ENCODE measurements at regions not wholly inside any gene's neighbourhood (a gene's known extent, or its start where the extent isn't known, plus 50 kb on each side); places are given as distances from the start of the nearest gene placed in this dataset.
A peak's percentile ranks its signal among the peaks of the same experiment; 100 is the strongest.

DNA sequence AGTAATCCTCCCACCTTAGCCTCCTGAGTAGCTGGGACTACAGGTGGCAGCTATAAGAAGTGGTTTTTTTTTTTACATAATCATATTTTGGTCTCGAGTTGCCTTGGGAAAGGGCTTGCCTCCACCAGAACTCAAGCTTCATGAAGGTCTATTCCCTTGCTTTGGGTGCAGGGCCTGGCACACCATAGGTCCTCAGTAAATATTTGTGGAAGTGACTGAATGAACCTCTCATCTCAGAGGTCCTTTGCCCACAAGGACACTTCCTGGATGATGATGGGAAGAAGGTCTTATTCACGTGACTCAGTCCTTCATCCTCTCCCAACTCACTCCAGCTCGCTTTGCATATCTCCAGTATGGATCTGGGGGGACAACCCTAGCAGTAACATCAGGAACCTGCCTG lies 114.0 kb upstream of the MED13L start:
- ATAC-seq (ENCODE audit: low FRiP score), result no peak
- H3K27me3 ChIP-seq (ENCODE audit: control insufficient read depth in 1 of 2, insufficient read depth in 2 of 2, low read length in 1 of 2), result no peaks in the 10 kb centered on the region
- peak in 1 of 2 donors; percentile 13 for DNase-seq
- H3K9me3 ChIP-seq (ENCODE audit: control insufficient read depth, low read length), result no peaks in the 10 kb centered on the region
- WGBS, 2 donors, result 94% methylated on average over 3 of the region's 3 CpGs
- H3K4me3 ChIP-seq (ENCODE audit: low read length in 2 of 2), result no peak overlapping the region
- intact Hi-C loops (cut with DNase I), result no loop called here
- no peaks in the 10 kb centered on the region for H3K36me3 ChIP-seq (ENCODE audit: control insufficient read depth in 1 of 2, insufficient read depth in 2 of 2, low read length in 1 of 2)
- peaks cover 0 to 4% of the 10 kb centered on the region in 2 donors for H3K4me1 ChIP-seq (ENCODE audit: control insufficient read depth in 1 of 2, insufficient read depth in 2 of 2, low read length in 2 of 2)
- H3K27ac ChIP-seq (ENCODE audit: low read depth in 1 of 2, low read length in 2 of 2), result no peak overlapping the region

DNA sequence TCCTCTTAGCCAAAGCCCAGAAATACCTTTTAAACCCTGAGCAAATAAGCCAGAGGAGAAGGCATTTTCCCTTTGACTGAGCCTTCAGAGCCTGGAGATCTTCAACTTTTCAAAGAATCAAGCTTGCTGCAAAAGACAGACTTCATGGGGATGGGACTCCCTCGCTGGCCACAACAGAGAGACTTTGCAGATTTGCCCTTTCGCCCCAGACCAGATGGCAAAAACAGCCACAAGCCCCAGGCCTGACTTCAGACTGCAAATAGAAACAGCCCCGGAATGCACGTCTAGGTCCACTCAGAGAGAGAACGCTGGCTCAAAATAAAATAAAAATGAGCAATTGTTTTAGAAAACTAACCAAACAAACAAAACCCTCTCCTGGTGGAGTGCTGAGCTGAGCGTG lies 114.6 kb upstream of the MED13L start:
- Histone ChIP-seq H3K4me3 (ENCODE audit: low read length in 2 of 2) (no peak overlapping the region), H3K27ac (ENCODE audit: low read depth in 1 of 2, low read length in 2 of 2) (no peak overlapping the region), H3K4me1 (ENCODE audit: control insufficient read depth in 1 of 2, insufficient read depth in 2 of 2, low read length in 2 of 2) (peaks cover 0 to 4% of the 10 kb centered on the region in 2 donors), H3K9me3 (ENCODE audit: control insufficient read depth, low read length) (no peaks in the 10 kb centered on the region), H3K27me3 (ENCODE audit: control insufficient read depth in 1 of 2, insufficient read depth in 2 of 2, low read length in 1 of 2) (no peaks in the 10 kb centered on the region), H3K36me3 (ENCODE audit: control insufficient read depth in 1 of 2, insufficient read depth in 2 of 2, low read length in 1 of 2) (no peaks in the 10 kb centered on the region)
- no peak for ATAC-seq (ENCODE audit: low FRiP score)
- 38 to 43% methylated on average over 6 of the region's 6 CpGs for WGBS, 2 donors
- DNase-seq, result peak in 1 of 2 donors; percentile 42
- intact Hi-C loops (cut with DNase I), result no loop called here

DNA sequence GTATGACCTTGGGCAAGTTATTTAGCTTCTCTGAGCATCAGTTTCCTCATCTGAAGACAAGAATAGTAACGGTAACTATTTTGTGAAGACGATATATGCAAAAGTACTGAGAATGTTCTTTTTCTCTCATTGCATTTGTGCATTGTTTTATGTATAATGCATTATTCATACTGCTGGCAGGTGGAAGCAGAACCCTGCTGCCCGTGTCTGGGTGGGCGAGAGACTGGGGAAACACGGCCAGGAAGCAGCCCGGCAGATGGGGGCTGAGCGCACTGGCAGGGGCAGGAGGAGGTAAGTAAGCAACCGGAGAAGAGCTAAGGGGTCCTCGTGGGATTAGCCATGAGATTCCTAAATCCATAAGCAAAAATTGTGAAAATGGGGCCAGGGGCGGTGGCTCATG lies 115.8 kb upstream of the MED13L start:
- no peak overlapping the region for H3K27ac ChIP-seq (ENCODE audit: low read depth in 1 of 2, low read length in 2 of 2)
- DNase-seq (peak in 1 of 2 donors; percentile 3), ATAC-seq (ENCODE audit: low FRiP score) (no peak)
- no peak overlapping the region for H3K4me3 ChIP-seq (ENCODE audit: low read length in 2 of 2)
- H3K27me3 ChIP-seq (ENCODE audit: control insufficient read depth in 1 of 2, insufficient read depth in 2 of 2, low read length in 1 of 2), result no peaks in the 10 kb centered on the region
- intact Hi-C loops (cut with DNase I), result no loop called here
- H3K4me1 ChIP-seq (ENCODE audit: control insufficient read depth in 1 of 2, insufficient read depth in 2 of 2, low read length in 2 of 2), result peaks cover 0 to 4% of the 10 kb centered on the region in 2 donors
- H3K9me3 ChIP-seq (ENCODE audit: control insufficient read depth, low read length), result no peaks in the 10 kb centered on the region
- 68 to 80% methylated on average over 10 of the region's 10 CpGs for WGBS, 2 donors
- no peaks in the 10 kb centered on the region for H3K36me3 ChIP-seq (ENCODE audit: control insufficient read depth in 1 of 2, insufficient read depth in 2 of 2, low read length in 1 of 2)

DNA sequence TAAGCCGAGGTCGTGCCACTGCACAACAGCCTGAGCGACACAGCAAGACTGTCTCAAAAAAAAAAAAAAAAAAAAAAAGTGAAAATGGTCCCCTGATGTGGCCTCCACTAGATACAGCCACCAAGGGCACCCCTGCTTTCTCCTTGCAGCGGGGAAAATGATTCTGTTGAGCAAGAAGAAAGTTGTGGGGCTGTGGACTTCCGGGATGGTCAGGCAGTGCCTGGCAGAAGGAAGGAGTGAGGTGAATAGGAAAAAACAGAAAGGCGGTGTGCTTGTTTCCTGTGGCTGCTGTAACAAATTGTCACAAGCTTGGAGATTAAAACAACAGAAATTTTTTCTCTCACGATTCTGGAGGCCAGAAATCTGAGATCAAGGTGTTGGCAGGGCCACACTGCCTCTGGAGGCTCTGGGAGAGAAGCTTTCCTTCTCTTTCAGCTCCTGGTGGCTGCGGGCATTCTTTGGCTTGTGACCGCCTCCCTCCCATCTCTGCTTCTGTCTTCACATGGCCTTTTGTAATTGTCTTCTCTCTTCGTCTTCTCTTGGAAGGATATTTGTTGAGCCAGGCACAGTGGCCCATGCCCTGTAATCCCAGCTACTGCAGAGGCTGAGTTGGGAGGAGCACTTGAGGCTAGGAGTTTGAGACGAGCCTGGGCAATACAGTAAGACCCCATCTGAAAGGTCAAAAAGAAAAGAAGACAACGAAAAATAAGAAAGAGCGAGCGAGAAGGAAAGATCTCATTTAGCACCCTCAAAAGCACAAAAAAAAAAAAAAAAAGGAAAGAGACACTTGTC lies 116.6 kb upstream of the MED13L start:
- no peak for ATAC-seq (ENCODE audit: low FRiP score)
- peak in 1 of 2 donors; percentile 32 for DNase-seq
- H3K27ac ChIP-seq (ENCODE audit: low read depth in 1 of 2, low read length in 2 of 2), result no peak overlapping the region
- no peak overlapping the region for H3K4me3 ChIP-seq (ENCODE audit: low read length in 2 of 2)
- H3K27me3 ChIP-seq (ENCODE audit: control insufficient read depth in 1 of 2, insufficient read depth in 2 of 2, low read length in 1 of 2), result no peaks in the 10 kb centered on the region
- no peaks in the 10 kb centered on the region for H3K36me3 ChIP-seq (ENCODE audit: control insufficient read depth in 1 of 2, insufficient read depth in 2 of 2, low read length in 1 of 2)
- no peaks in the 10 kb centered on the region for H3K9me3 ChIP-seq (ENCODE audit: control insufficient read depth, low read length)
- 94 to 95% methylated on average over 14 of the region's 14 CpGs for WGBS, 2 donors
- intact Hi-C loops (cut with DNase I), result no loop called here
- peaks cover 0 to 4% of the 10 kb centered on the region in 2 donors for H3K4me1 ChIP-seq (ENCODE audit: control insufficient read depth in 1 of 2, insufficient read depth in 2 of 2, low read length in 2 of 2)

DNA sequence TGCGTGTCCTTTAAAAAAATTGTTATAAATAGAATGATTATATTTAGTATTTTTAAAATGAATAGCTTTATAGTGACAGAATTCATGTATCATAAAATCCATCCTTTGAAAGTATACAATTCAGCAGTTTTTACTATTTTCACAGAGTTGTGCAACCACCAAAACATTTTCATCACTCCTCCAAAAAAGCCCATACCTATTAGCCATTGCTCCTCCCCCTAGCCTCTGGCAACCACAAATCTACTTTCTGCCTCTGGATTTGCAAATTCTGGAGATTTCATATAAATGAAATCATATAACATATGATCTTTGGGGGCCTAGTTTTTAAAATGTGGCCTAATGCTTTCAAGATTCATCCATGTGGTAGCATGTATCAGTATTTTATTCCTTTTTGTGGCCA lies 117.9 kb upstream of the MED13L start:
- Histone ChIP-seq H3K9me3 (ENCODE audit: control insufficient read depth, low read length) (no peaks in the 10 kb centered on the region), H3K36me3 (ENCODE audit: control insufficient read depth in 1 of 2, insufficient read depth in 2 of 2, low read length in 1 of 2) (no peaks in the 10 kb centered on the region), H3K27ac (ENCODE audit: low read depth in 1 of 2, low read length in 2 of 2) (no peak overlapping the region), H3K27me3 (ENCODE audit: control insufficient read depth in 1 of 2, insufficient read depth in 2 of 2, low read length in 1 of 2) (no peaks in the 10 kb centered on the region), H3K4me1 (ENCODE audit: control insufficient read depth in 1 of 2, insufficient read depth in 2 of 2, low read length in 2 of 2) (peaks cover 0 to 3% of the 10 kb centered on the region in 2 donors), H3K4me3 (ENCODE audit: low read length in 2 of 2) (no peak overlapping the region)
- DNase-seq (no peak), ATAC-seq (ENCODE audit: low FRiP score) (no peak)
- 0 to 39% methylated on average over 1 of the region's 1 CpG for WGBS, 2 donors
- intact Hi-C loops (cut with DNase I), result no loop called here

DNA sequence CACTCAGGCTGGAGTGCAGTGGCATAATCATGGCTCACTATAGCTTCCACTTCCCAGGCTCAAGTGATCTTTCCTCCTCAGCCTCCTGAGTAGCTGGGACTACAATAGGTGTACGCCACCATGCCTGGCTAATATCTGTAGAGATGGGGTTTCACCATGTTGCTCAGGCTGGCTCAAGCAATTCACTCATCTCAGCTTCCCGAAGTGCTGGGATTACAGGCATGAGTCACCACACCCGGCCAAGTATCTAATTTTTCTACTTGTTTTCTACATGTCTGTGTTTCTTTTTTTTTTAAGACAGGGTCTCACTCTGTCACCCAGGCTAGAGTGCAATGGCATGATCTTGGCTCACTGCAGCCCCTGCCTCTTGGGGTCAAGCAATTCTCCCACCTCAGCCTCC lies 119.7 kb upstream of the MED13L start:
- intact Hi-C loops (cut with DNase I), result no loop called here
- ATAC-seq (ENCODE audit: low FRiP score), result no peak
- DNase-seq, result peak in 1 of 2 donors; percentile 11

DNA sequence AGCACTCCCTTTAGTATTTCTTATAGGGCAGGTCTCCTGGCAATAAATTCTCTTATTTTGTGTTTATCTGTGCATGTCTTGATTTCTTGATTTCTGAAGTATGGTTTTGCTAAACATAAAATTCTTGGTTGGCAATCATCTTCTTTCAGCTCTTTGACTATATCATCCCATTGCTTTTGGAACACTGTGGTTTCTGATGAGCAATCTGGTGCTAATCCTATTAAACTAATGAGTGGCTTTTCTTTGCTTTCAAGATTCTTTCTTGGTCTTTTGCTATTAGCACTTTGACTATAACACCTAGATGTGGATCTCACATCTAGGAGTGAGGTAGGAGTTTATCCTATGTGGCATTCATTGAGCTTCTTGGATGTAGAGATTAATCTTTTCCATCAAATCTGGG lies 120.7 kb upstream of the MED13L start:
- H3K4me3 ChIP-seq (ENCODE audit: low read length in 2 of 2), result no peak overlapping the region
- H3K9me3 ChIP-seq (ENCODE audit: control insufficient read depth, low read length), result no peaks in the 10 kb centered on the region
- H3K4me1 ChIP-seq (ENCODE audit: control insufficient read depth in 1 of 2, insufficient read depth in 2 of 2, low read length in 2 of 2), result no peaks in the 10 kb centered on the region
- intact Hi-C loops (cut with DNase I), result no loop called here
- ATAC-seq (ENCODE audit: low FRiP score), result no peak
- DNase-seq, result no peak
- no peaks in the 10 kb centered on the region for H3K36me3 ChIP-seq (ENCODE audit: control insufficient read depth in 1 of 2, insufficient read depth in 2 of 2, low read length in 1 of 2)
- no peaks in the 10 kb centered on the region for H3K27me3 ChIP-seq (ENCODE audit: control insufficient read depth in 1 of 2, insufficient read depth in 2 of 2, low read length in 1 of 2)
- no peak overlapping the region for H3K27ac ChIP-seq (ENCODE audit: low read depth in 1 of 2, low read length in 2 of 2)

More for the DNA sequence above, 119.7 kb upstream of the MED13L start:
- Histone ChIP-seq H3K27ac (ENCODE audit: low read depth in 1 of 2, low read length in 2 of 2) (no peak overlapping the region), H3K4me1 (ENCODE audit: control insufficient read depth in 1 of 2, insufficient read depth in 2 of 2, low read length in 2 of 2) (no peaks in the 10 kb centered on the region), H3K9me3 (ENCODE audit: control insufficient read depth, low read length) (no peaks in the 10 kb centered on the region), H3K4me3 (ENCODE audit: low read length in 2 of 2) (no peak overlapping the region), H3K27me3 (ENCODE audit: control insufficient read depth in 1 of 2, insufficient read depth in 2 of 2, low read length in 1 of 2) (no peaks in the 10 kb centered on the region), H3K36me3 (ENCODE audit: control insufficient read depth in 1 of 2, insufficient read depth in 2 of 2, low read length in 1 of 2) (no peaks in the 10 kb centered on the region)
- WGBS, 2 donors, result 55 to 65% methylated on average over 3 of the region's 3 CpGs

DNA sequence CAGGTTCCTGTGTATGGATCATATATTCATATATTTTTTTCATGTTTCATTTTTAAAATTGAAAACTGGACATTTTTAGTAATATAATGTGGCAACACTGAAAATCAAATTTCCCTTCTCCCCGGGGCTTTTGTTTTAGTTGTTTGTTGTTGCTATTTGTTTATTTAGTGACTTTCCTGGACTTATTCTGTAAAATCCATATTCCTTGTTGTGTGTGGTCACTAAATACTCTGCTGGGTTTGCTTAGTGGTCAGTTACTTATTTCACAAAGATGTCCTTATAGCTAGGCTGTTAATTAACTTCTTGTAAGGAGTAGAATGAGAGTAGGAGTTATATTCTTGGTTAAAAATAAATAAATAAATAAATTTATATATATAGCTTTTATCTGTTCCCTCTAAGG lies 121.6 kb upstream of the MED13L start:
- H3K27ac ChIP-seq (ENCODE audit: low read depth in 1 of 2, low read length in 2 of 2), result no peak overlapping the region
- no peaks in the 10 kb centered on the region for H3K4me1 ChIP-seq (ENCODE audit: control insufficient read depth in 1 of 2, insufficient read depth in 2 of 2, low read length in 2 of 2)
- WGBS, 2 donors, result 90 to 97% methylated on average over 1 of the region's 1 CpG
- H3K9me3 ChIP-seq (ENCODE audit: control insufficient read depth, low read length), result no peaks in the 10 kb centered on the region
- H3K36me3 ChIP-seq (ENCODE audit: control insufficient read depth in 1 of 2, insufficient read depth in 2 of 2, low read length in 1 of 2), result no peaks in the 10 kb centered on the region
- intact Hi-C loops (cut with DNase I), result no loop called here
- ATAC-seq (ENCODE audit: low FRiP score) (no peak), DNase-seq (no peak)
- no peak overlapping the region for H3K4me3 ChIP-seq (ENCODE audit: low read length in 2 of 2)
- H3K27me3 ChIP-seq (ENCODE audit: control insufficient read depth in 1 of 2, insufficient read depth in 2 of 2, low read length in 1 of 2), result no peaks in the 10 kb centered on the region

DNA sequence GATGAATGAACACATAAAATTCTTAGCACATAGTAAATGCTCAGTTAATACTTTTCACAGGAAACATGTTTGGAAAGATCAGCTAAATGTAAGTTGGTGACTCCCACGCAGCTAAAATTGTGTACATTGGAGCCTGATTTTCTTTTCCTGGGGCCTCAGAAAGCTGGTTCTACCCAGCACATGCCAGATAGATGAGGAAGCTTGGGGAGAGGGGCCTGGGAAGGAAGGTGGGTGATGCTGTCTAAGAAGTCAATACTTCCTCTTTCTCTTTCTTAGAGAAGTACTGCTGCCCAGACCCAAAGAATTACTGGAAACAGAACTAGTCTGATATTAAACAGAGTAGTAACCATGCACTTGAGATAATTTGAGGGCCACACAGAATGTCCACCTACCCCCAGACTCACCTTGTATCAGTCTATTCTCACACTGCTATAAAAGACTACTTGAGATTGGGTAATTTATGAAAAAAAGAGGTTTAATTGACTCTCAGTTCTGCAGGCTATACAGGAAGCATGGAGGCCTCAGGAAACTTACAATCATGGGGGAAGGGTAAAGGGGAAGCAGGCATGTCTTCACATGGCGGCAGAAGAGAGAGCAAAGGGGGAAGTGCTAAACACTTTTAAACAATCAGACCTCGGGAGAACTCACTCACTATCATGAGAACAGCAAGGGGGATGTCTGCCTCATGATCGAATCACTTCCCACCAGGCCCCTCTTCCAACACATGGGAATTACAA lies 123.3 kb upstream of the MED13L start:
- peak; percentile 3 to 21 for DNase-seq
- Histone ChIP-seq H3K4me1 (ENCODE audit: control insufficient read depth in 1 of 2, insufficient read depth in 2 of 2, low read length in 2 of 2) (no peaks in the 10 kb centered on the region), H3K9me3 (ENCODE audit: control insufficient read depth, low read length) (no peaks in the 10 kb centered on the region), H3K27me3 (ENCODE audit: control insufficient read depth in 1 of 2, insufficient read depth in 2 of 2, low read length in 1 of 2) (no peaks in the 10 kb centered on the region), H3K36me3 (ENCODE audit: control insufficient read depth in 1 of 2, insufficient read depth in 2 of 2, low read length in 1 of 2) (no peaks in the 10 kb centered on the region), H3K4me3 (ENCODE audit: low read length in 2 of 2) (no peak overlapping the region), H3K27ac (ENCODE audit: low read depth in 1 of 2, low read length in 2 of 2) (no peak overlapping the region)
- WGBS, 2 donors, result 66 to 90% methylated on average over 4 of the region's 4 CpGs
- intact Hi-C loops (cut with DNase I), result no loop called here
- ATAC-seq (ENCODE audit: low FRiP score), result no peak

Data from aorta (tissue), 5 donors.